ENCODE measurements at regions not wholly inside any gene's neighbourhood (a gene's known extent, or its start where the extent isn't known, plus 50 kb on each side); places are given as distances from the start of the nearest gene placed in this dataset.
"Not testable (repeated sequence)": the region's sequence is repeated elsewhere in the genome, so short reads cannot be mapped to it uniquely, and the experiment has no call there.

DNA sequence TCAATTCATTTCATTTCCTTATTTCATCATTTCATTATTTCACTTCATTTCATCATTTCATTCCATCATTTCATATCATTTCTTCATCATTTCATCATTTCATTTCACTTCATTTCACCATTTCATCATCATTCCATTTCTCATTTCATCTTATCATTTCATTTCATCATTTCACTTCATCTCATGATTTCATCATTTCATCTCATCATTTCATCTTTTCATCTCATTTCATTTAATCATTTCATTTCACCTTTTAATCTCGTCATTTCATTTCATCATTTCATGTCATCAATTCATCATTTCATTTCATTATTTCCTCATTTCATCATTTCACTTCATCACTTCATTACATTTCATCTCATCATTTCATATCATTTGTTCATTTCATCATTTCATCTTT lies 177.4 kb downstream of the ZNF92 start (continued):
- TF ChIP-seq, protein P1, sequence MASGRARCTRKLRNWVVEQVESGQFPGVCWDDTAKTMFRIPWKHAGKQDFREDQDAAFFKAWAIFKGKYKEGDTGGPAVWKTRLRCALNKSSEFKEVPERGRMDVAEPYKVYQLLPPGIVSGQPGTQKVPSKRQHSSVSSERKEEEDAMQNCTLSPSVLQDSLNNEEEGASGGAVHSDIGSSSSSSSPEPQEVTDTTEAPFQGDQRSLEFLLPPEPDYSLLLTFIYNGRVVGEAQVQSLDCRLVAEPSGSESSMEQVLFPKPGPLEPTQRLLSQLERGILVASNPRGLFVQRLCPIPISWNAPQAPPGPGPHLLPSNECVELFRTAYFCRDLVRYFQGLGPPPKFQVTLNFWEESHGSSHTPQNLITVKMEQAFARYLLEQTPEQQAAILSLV (tag; IDR thresholded peaks at IDR 0.05) = peak; percentile 69; the same call in 1 of the 2 replicates
- TF ChIP-seq HDAC1 (IDR thresholded peaks at IDR 0.05) (peak in 1 of 2 experiments; percentile 58; a peak in 1 of 4 replicates), NKRF (IDR thresholded peaks at IDR 0.05; ENCODE audit: borderline replicate concordance) (peak; percentile 69), THRAP3 (IDR thresholded peaks at IDR 0.05; ENCODE audit: borderline replicate concordance) (peak; percentile 89; the same call in 1 of the 2 replicates), SMARCA5 (IDR thresholded peaks at IDR 0.05) (peak; percentile 84), HDGF (IDR thresholded peaks at IDR 0.05) (peak; percentile 81; the same call in 1 of the 2 replicates), ZNF318 (IDR thresholded peaks at IDR 0.05; ENCODE audit: borderline replicate concordance in 1 of 2, low read depth in 1 of 2) (peak in 1 of 2 experiments; percentile 74; a peak in 1 of 4 replicates), CEBPG (tag; conservative IDR thresholded peaks at IDR 0.05 in 1 of 2, IDR thresholded peaks at IDR 0.05 in 1 of 2) (peak; percentile 36 to 95; a peak in 3 of 4 replicates), TAF9B (IDR thresholded peaks at IDR 0.05; ENCODE audit: partially characterized antibody) (peak; percentile 28), TRIM25 (IDR thresholded peaks at IDR 0.05; ENCODE audit: borderline replicate concordance) (0 out of 2 replicates have a peak, but pooled peaks have one; percentile 86)
- TF ChIP-seq, protein P2, sequence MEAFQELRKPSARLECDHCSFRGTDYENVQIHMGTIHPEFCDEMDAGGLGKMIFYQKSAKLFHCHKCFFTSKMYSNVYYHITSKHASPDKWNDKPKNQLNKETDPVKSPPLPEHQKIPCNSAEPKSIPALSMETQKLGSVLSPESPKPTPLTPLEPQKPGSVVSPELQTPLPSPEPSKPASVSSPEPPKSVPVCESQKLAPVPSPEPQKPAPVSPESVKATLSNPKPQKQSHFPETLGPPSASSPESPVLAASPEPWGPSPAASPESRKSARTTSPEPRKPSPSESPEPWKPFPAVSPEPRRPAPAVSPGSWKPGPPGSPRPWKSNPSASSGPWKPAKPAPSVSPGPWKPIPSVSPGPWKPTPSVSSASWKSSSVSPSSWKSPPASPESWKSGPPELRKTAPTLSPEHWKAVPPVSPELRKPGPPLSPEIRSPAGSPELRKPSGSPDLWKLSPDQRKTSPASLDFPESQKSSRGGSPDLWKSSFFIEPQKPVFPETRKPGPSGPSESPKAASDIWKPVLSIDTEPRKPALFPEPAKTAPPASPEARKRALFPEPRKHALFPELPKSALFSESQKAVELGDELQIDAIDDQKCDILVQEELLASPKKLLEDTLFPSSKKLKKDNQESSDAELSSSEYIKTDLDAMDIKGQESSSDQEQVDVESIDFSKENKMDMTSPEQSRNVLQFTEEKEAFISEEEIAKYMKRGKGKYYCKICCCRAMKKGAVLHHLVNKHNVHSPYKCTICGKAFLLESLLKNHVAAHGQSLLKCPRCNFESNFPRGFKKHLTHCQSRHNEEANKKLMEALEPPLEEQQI (IDR thresholded peaks at IDR 0.05) = 0 out of 2 replicates have a peak, but pooled peaks have one; percentile 54
- TF ChIP-seq CEBPG (CRISPR knock-in tag; IDR thresholded peaks at IDR 0.05) = not testable (repeated sequence)

All from K562 (cell line).